MCF 10A (cell line): ENCODE measurements at regions not wholly inside any gene's neighbourhood (a gene's known extent, or its start where the extent isn't known, plus 50 kb on each side); places are given as distances from the start of the nearest gene placed in this dataset.

Source experiments
- BruUV-seq: library from RNA; stranded (reverse); fragments of 400-500 nt; replicated peaks from 2 replicates; lab custom pipeline; 2021; lab: Mats Ljungman, UMichigan
- CTCF ChIA-PET: fragments of 300-600 bp; sonication (Branson Sonifier 250); formaldehyde crosslinking; extraction: SDS; loops from one replicate; lab custom pipeline; 2021; ENCODE audit warnings: antibody characterized with exemption, inconsistent platforms; lab: Yijun Ruan, JAX
- POLR2A ChIA-PET: fragments of 300-600, 350-650 bp; sonication (Branson Sonifier 250); formaldehyde crosslinking; extraction: SDS; loops from one replicate; lab custom pipeline; 2020; ENCODE audit warnings: antibody characterized with exemption, inconsistent platforms; lab: Yijun Ruan, JAX
- DNase-seq: peaks from one replicate; pipeline ENCODE4 v3.0.0-alpha.2; 2018; ENCODE audit not compliant: unreplicated experiment
- H3K27ac Mint-ChIP-seq: one replicate; pipeline ENCODE4 v1.8.0; 2022; ENCODE audit warnings: mild to moderate bottlenecking, low read depth, mixed read lengths; ENCODE audit not compliant: unreplicated experiment
- H3K27me3 Mint-ChIP-seq: one replicate; pipeline ENCODE4 v1.8.0; 2022; ENCODE audit warnings: mixed read lengths; ENCODE audit not compliant: insufficient read depth, unreplicated experiment
- H3K36me3 Mint-ChIP-seq: one replicate; pipeline ENCODE4 v1.8.0; 2022; ENCODE audit warnings: mild to moderate bottlenecking, moderate library complexity, mixed read lengths; ENCODE audit not compliant: insufficient read depth, unreplicated experiment
- H3K4me1 Mint-ChIP-seq: one replicate; pipeline ENCODE4 v1.8.0; 2022; ENCODE audit warnings: mixed read lengths; ENCODE audit not compliant: insufficient read depth, unreplicated experiment
- H3K4me3 Mint-ChIP-seq: one replicate; pipeline ENCODE4 v1.8.0; 2022; ENCODE audit warnings: mild to moderate bottlenecking, moderate library complexity, mixed read lengths; ENCODE audit not compliant: unreplicated experiment
- H3K9me3 Mint-ChIP-seq: one replicate; pipeline ENCODE4 v1.8.0; 2022; ENCODE audit warnings: mixed read lengths; ENCODE audit not compliant: unreplicated experiment
- intact Hi-C: fragments of 100-400 bp; cut with micrococcal nuclease; formaldehyde crosslinking; loops from 2 replicates; pipeline ENCODE4 v1.14.1; 2022
- TF ChIP-seq, protein P1 (sequence below): fragments of 200-600 bp; IDR thresholded peaks from one replicate; pipeline ENCODE4 v1.8.0; 2022; ENCODE audit warnings: antibody characterized with exemption, mild to moderate bottlenecking; ENCODE audit not compliant: unreplicated experiment

DNA sequence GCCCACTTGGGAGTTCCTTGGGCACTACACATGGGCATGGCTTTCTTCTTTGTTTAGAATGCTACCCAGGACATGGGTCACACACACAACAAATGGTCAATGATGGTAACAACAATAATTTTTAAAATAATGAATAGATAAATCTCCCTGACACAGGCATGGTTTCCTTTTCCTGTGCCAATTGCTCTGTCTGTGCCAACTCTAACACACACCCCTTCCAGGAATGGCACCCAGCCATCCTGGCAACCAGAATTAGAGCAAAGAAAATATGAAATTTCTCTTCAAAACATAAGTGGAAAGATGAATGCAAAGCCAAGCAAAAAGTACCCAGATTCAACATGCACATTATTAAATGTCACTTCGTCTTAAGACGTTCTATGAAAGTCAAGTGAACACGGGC lies 104.9 kb upstream of the SOX5 start:
- no TSS peak for BruUV-seq
- Mint-ChIP-seq H3K4me1 (peaks cover 13% of the 10 kb centered on the region), H3K9me3 (no peaks in the 10 kb centered on the region), H3K36me3 (peaks cover 5% of the 10 kb centered on the region), H3K4me3 (no peak overlapping the region), H3K27ac (no peak overlapping the region), H3K27me3 (no peaks in the 10 kb centered on the region)
- intact Hi-C loops = no loop called here
- ChIA-PET CTCF (no interaction called here), POLR2A (interaction anchor here (1.2 kb wide), 1 partner anchor 10 kb away, joined by 3 read pairs; no protein-coding TSS in a partner anchor)
- TF ChIP-seq, protein P1, sequence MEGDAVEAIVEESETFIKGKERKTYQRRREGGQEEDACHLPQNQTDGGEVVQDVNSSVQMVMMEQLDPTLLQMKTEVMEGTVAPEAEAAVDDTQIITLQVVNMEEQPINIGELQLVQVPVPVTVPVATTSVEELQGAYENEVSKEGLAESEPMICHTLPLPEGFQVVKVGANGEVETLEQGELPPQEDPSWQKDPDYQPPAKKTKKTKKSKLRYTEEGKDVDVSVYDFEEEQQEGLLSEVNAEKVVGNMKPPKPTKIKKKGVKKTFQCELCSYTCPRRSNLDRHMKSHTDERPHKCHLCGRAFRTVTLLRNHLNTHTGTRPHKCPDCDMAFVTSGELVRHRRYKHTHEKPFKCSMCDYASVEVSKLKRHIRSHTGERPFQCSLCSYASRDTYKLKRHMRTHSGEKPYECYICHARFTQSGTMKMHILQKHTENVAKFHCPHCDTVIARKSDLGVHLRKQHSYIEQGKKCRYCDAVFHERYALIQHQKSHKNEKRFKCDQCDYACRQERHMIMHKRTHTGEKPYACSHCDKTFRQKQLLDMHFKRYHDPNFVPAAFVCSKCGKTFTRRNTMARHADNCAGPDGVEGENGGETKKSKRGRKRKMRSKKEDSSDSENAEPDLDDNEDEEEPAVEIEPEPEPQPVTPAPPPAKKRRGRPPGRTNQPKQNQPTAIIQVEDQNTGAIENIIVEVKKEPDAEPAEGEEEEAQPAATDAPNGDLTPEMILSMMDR = no peak
- DNase-seq = peak; percentile 57

DNA sequence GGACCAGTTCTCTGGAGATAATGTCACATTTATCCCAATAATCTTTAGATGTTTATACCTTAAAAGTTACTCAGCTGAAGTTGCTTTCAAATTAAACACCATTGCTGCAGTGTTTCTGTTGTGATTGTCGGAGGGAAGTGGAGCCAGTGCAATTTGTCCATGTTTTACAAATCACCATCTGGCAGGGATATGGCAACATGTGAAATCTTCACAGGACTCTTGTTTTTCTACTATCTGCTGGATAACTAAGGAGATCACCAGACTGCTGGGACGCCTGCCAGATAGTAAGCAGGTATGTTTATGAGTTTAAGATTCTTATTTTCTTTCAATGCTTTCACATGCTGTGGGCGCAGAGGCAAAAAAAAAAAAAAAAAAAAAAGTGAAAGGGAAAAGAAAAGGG lies 100.3 kb upstream of the SOX5 start:
- TF ChIP-seq, protein P1 = no peak
- ChIA-PET POLR2A (no interaction called here), CTCF (no interaction called here)
- no peaks in the 10 kb centered on the region for H3K27me3 Mint-ChIP-seq
- H3K4me3 Mint-ChIP-seq = no peak overlapping the region
- no TSS peak for BruUV-seq
- H3K36me3 Mint-ChIP-seq = peaks cover 5% of the 10 kb centered on the region
- intact Hi-C loops = no loop called here
- H3K9me3 Mint-ChIP-seq = no peaks in the 10 kb centered on the region
- DNase-seq = no peak
- H3K4me1 Mint-ChIP-seq = peaks cover 26% of the 10 kb centered on the region
- H3K27ac Mint-ChIP-seq = peak overlapping the region; percentile 12

DNA sequence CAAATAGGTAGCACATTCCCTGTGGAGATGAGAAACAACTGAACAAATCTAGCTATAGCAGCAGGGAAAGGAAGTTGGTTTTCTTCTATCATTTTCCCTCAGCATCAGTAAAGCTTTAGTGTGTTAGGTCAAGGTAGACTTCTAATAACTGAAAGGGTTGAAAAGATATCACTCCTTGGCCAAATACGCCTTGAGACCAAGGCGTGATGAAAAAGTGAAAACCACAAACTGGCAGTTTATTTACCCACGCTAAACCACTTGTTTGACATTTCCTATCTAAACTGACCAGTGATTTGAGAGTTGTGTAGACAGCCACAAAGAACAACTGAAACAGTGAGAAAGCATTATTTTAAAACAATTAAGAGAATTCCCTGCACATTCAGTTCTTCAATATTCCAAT lies 99.6 kb upstream of the SOX5 start:
- CTCF ChIA-PET = interaction anchor here (0.6 kb wide), 1 partner anchor 131 kb away, joined by 3 read pairs; no protein-coding TSS in a partner anchor
- Mint-ChIP-seq H3K27me3 (no peaks in the 10 kb centered on the region), H3K9me3 (no peaks in the 10 kb centered on the region), H3K4me1 (peaks cover 20% of the 10 kb centered on the region), H3K4me3 (no peak overlapping the region), H3K27ac (no peak overlapping the region), H3K36me3 (peaks cover 5% of the 10 kb centered on the region)
- TF ChIP-seq, protein P1 = no peak
- BruUV-seq = no TSS peak
- POLR2A ChIA-PET = no interaction called here
- intact Hi-C loops = no loop called here
- no peak for DNase-seq

DNA sequence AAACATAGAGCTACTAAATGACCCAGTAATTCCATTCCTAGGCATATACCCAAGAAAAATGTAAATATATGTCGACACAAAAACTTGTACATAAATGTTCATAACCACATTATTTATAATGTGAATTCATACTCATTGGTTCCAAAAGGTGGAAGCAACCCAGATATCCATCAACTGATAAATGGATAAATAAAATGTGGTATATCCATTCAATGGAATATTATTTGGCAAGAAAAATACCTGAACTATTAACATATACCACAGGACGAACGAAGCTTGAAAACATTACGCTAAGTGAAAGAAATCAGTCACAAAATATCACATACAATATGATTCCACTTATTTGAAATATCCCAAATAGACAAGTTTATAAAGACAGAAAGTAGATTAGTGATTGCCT lies 99.0 kb upstream of the SOX5 start:
- Mint-ChIP-seq H3K9me3 (no peaks in the 10 kb centered on the region), H3K4me1 (peaks cover 20% of the 10 kb centered on the region), H3K4me3 (no peak overlapping the region), H3K27ac (no peak overlapping the region), H3K27me3 (no peaks in the 10 kb centered on the region), H3K36me3 (peaks cover 3% of the 10 kb centered on the region)
- CTCF ChIA-PET = interaction anchor here (0.6 kb wide), 1 partner anchor 132 kb away, joined by 3 read pairs; no protein-coding TSS in a partner anchor
- POLR2A ChIA-PET = interaction anchor here (0.7 to 1.2 kb wide), 3 partner anchors 12 to 1169 kb away, joined by 3 to 4 read pairs (median 3); no protein-coding TSS in a partner anchor
- BruUV-seq = no TSS peak
- DNase-seq = no peak
- TF ChIP-seq, protein P1 = no peak
- intact Hi-C loops = no loop called here
